Adrenal gland (tissue), 9 donors: ENCODE measurements at regions not wholly inside any gene's neighbourhood (a gene's known extent, or its start where the extent isn't known, plus 50 kb on each side); places are given as distances from the start of the nearest gene placed in this dataset.

Experiments used
- DNase-seq, 7 donors: peaks; one replicate each; pipeline ENCODE4 v3.0.0-alpha.2; 2019 to 2020
- H3K27ac ChIP-seq, 5 donors: fragments of 200-600 bp; sonication (generic) in 4 of 5; 1 replicate in 3 of 5; 2 replicates in 2 of 5; pipeline versions ENCODE4 v1.5.1 to v1.8.0; 2016 to 2020; ENCODE audit warnings: mild to moderate bottlenecking in 1 of 5
- H3K27me3 ChIP-seq: fragments of 200-600 bp; 2 replicates; pipeline ENCODE4 v1.8.0; 2021
- H3K36me3 ChIP-seq, 2 donors: fragments of 200-600 bp; replicated peaks in 1 of 2; 1 replicate in 1 of 2; 2 replicates in 1 of 2; pipeline versions ENCODE4 v1.5.1 to v1.8.0; 2018 to 2022
- H3K4me1 ChIP-seq, 2 donors: fragments of 200-600 bp; replicated peaks in 1 of 2; 1 replicate in 1 of 2; 2 replicates in 1 of 2; pipeline versions ENCODE4 v1.5.1 to v1.8.0; 2018 to 2021
- H3K4me3 ChIP-seq, 4 donors: fragments of 200-600 bp; sonication (generic) in 3 of 4; one replicate each; pipeline ENCODE4 v1.5.1; 2016 to 2018
- H3K9me3 ChIP-seq, 3 donors: fragments of 200-600 bp; sonication (generic) in 1 of 3; replicated peaks in 1 of 3; 1 replicate in 2 of 3; 2 replicates in 1 of 3; pipeline versions ENCODE4 v1.5.1 to v1.8.0; 2016 to 2021
- POLR2A ChIP-seq, 2 donors: fragments of 450-650 bp; IDR thresholded peaks; one replicate each; pipeline ENCODE4 v1.6.1; 2017; ENCODE audit warnings: antibody characterized with exemption in 2 of 2, mild to moderate bottlenecking in 2 of 2, moderate library complexity in 1 of 2
- WGBS, 4 donors: extraction: QIAGEN DNeasy Blood & Tissue Kit in 2 of 4; methylation state at CpG; one replicate each; pipeline versions ENCODE4 v1.1.5 to v1.1.7; 2013 to 2017; 5-methylcytosine and 5-hydroxymethylcytosine counted together
- intact Hi-C, 2 donors: fragments of 100-400 bp; cut with DNase I; formaldehyde crosslinking; loops; one replicate each; pipeline versions ENCODE4 v1.14.1 to v1.15.0; 2022 to 2023
- TF ChIP-seq, protein P1 (sequence below), 6 experiments: fragments of 450-650 bp in 4 of 6; fragments of 200-600 bp in 2 of 6; sonication (generic) in 1 of 6; IDR thresholded peaks; 1 replicate in 5 of 6; 2 replicates in 1 of 6; pipeline versions ENCODE4 v1.5.1 to v1.8.0; 2016 to 2021; ENCODE audit warnings: antibody characterized with exemption in 6 of 6, mild to moderate bottlenecking in 2 of 6, moderate library complexity in 1 of 6
- donor health status: healthy with polysubstance abuse.
- donor health status: Bipolar disorder and iron deficiency.
- donor health status: DM: yes; HTN: yes; CAD: no.
- donor health status: DM: no; HTN: no; CAD: no.
- donor health status: DM: no; HTN: no; CAD: no.

DNA sequence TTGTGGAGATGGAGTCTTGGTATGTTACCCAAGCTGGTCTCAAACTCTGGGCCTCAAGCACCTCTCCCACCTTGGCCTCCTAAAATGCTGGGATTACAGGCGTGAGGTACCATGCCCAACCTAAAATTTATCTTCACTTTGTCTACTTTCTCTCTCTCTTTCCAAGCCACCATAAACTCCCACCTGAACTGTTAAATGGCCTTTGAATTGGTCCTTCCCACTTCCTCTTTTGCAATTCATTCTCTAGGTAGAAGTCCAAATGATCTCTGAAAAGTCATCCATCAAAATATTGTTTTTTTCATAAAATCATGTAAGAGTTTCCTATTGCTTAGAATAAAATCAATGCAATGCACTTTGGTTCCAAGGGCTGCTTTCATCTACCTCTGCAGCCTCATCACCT, 90.1 kb upstream of the CELF2 start:
- no peaks in the 10 kb centered on the region for H3K9me3 ChIP-seq
- no peaks in the 10 kb centered on the region for H3K36me3 ChIP-seq
- no peak for DNase-seq
- no peaks in the 10 kb centered on the region for H3K27me3 ChIP-seq
- 79 to 88% (median 80%) methylated on average over 1 of the region's 1 CpG for whole genome bisulfite sequencing, 4 donors
- intact Hi-C loops, result no loop called here
- no peak for TF ChIP-seq POLR2A (IDR thresholded peaks at IDR 0.05)
- TF ChIP-seq, protein P1, sequence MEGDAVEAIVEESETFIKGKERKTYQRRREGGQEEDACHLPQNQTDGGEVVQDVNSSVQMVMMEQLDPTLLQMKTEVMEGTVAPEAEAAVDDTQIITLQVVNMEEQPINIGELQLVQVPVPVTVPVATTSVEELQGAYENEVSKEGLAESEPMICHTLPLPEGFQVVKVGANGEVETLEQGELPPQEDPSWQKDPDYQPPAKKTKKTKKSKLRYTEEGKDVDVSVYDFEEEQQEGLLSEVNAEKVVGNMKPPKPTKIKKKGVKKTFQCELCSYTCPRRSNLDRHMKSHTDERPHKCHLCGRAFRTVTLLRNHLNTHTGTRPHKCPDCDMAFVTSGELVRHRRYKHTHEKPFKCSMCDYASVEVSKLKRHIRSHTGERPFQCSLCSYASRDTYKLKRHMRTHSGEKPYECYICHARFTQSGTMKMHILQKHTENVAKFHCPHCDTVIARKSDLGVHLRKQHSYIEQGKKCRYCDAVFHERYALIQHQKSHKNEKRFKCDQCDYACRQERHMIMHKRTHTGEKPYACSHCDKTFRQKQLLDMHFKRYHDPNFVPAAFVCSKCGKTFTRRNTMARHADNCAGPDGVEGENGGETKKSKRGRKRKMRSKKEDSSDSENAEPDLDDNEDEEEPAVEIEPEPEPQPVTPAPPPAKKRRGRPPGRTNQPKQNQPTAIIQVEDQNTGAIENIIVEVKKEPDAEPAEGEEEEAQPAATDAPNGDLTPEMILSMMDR (IDR thresholded peaks at IDR 0.05), result no peak
- no peak overlapping the region for H3K4me3 ChIP-seq
- H3K4me1 ChIP-seq, result no peaks in the 10 kb centered on the region
- H3K27ac ChIP-seq, result no peak overlapping the region

DNA sequence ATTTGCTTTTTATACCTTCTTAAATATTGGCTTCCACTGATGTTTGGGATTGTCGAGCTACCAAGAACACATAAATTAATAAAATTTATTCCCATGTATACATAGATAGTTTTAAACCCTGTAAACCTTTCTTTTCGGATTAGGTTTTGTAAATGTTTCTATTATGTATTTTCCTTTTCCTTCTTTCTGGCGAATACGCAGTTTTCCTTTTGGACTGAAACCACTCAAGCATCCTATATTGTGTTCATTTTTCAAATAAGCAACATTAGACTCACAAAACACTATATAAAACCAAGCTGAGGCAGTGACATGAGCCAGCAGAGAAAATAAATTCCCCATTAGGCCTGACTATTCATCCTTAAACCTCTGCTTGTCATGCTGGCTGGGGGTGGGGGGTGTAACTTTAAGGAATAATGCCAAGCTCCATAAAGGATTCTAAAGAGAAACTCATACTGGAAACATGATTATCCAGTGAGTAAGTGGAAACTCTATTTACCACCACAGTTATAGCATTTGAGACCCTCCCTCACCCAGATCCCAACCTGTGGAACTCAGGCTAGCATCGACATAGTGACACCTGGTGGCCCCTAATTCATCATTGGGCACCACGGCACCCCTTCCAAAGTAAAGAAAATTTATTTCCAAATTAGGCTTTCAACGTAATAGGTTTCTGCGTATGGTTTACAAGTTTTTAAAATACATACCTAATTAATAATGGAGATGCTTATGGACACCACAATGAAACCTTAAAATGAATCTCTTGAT, 86.5 kb upstream of the CELF2 start:
- intact Hi-C loops, result no loop called here
- H3K9me3 ChIP-seq, result no peaks in the 10 kb centered on the region

DNA sequence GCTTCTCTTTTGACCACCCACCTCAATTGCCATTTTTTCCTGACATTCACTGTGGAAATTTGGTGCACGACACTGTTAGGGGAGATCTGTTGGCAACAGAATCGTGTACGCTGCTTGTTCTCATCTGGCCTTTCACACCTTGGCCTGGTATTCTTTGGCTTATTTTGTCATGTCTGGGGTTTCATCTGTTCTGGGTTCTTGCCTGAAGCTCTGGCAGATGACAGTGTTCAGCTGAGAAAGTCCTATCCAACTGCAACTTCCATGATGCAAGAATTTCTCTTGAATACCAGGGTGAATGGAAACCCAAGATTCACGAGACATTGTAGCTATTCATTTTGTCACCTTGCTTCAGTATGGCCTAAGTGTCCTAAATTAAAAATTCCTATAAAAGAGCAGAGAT, 82.6 kb upstream of the CELF2 start:
- Histone ChIP-seq H3K36me3 (no peaks in the 10 kb centered on the region), H3K27ac (no peak overlapping the region), H3K4me3 (no peak overlapping the region), H3K27me3 (no peaks in the 10 kb centered on the region), H3K9me3 (no peaks in the 10 kb centered on the region), H3K4me1 (no peaks in the 10 kb centered on the region)
- WGBS, 4 donors, result 80 to 89% (median 82%) methylated on average over 4 of the region's 4 CpGs
- DNase-seq, result no peak
- intact Hi-C loops, result no loop called here
- no peak for TF ChIP-seq POLR2A (IDR thresholded peaks at IDR 0.05)
- TF ChIP-seq, protein P1 (IDR thresholded peaks at IDR 0.05), result no peak

More for the DNA sequence above, 86.5 kb upstream of the CELF2 start:
- TF ChIP-seq, protein P1 (IDR thresholded peaks at IDR 0.05), result no peak
- TF ChIP-seq POLR2A (IDR thresholded peaks at IDR 0.05), result no peak
- H3K4me1 ChIP-seq, result no peaks in the 10 kb centered on the region
- H3K27ac ChIP-seq, result no peak overlapping the region
- H3K36me3 ChIP-seq, result no peaks in the 10 kb centered on the region
- no peak for DNase-seq
- H3K27me3 ChIP-seq, result no peaks in the 10 kb centered on the region
- H3K4me3 ChIP-seq, result no peak overlapping the region
- WGBS, 4 donors, result 82 to 89% (median 84%) methylated on average over 8 of the region's 8 CpGs

DNA sequence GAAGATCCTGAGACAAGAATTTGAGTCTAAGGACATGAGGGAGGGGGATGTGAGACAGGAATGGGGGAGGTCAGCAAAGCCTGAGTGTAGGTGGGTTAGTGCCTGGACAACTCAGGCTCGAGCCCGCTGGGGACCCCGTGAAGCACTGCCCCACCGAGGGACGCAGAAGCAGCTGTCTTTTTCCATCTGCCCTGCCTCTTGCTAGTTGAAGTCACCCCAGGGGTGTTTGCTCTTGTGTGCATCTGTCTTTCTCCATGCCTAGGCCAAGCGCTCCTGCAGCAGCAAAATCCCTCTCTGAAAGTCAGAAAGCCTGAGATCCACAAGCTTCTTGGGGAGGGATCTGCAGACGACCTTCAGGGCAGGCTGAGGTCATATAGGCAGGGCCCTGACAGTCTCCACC, 79.0 kb upstream of the CELF2 start:
- 80 to 100% (median 83%) methylated on average over 3 to 7 of the region's 7 CpGs for WGBS, 4 donors
- H3K27ac ChIP-seq, result no peak overlapping the region
- no peaks in the 10 kb centered on the region for H3K4me1 ChIP-seq
- no peak for TF ChIP-seq POLR2A (IDR thresholded peaks at IDR 0.05)
- TF ChIP-seq, protein P1 (IDR thresholded peaks at IDR 0.05), result no peak
- H3K4me3 ChIP-seq, result no peak overlapping the region
- H3K36me3 ChIP-seq, result no peaks in the 10 kb centered on the region
- H3K9me3 ChIP-seq, result no peaks in the 10 kb centered on the region
- intact Hi-C loops, result no loop called here
- no peaks in the 10 kb centered on the region for H3K27me3 ChIP-seq
- DNase-seq, result no peak
